GM19452 (cell line): ENCODE measurements at regions not wholly inside any gene's neighbourhood (a gene's known extent, or its start where the extent isn't known, plus 50 kb on each side); places are given as distances from the start of the nearest gene placed in this dataset.

Source experiments
- ATAC-seq: cut with Tn5 transposase; IDR thresholded peaks from one replicate; pipeline ENCODE4 v1.9.1; 2021; ENCODE audit not compliant: unreplicated experiment

GRCh38 chr12:39127401-39127800 lies 222.0 kb upstream of the CPNE8 start:
- no peak for ATAC-seq

GRCh38 chr12:39125566-39125965 lies 220.2 kb upstream of the CPNE8 start:
- no peak for ATAC-seq

- no peak for ATAC-seq
These were observed 219.4 kb upstream of the CPNE8 start for GRCh38 chr12:39124768-39125167.

- ATAC-seq, result no peak
These were observed 218.3 kb upstream of the CPNE8 start for GRCh38 chr12:39123580-39124253.

GRCh38 chr12:39122562-39123204 lies 217.3 kb upstream of the CPNE8 start:
- ATAC-seq, result no peak

GRCh38 chr12:39116861-39117260 lies 211.5 kb upstream of the CPNE8 start:
- no peak for ATAC-seq

- ATAC-seq, result no peak
These were observed 206.7 kb upstream of the CPNE8 start for GRCh38 chr12:39112064-39112463.

GRCh38 chr12:39105111-39105510 lies 199.7 kb upstream of the CPNE8 start:
- ATAC-seq, result no peak

GRCh38 chr12:39103552-39104165 lies 198.3 kb upstream of the CPNE8 start:
- ATAC-seq, result peak; percentile 92

- ATAC-seq, result no peak
These were observed 197.3 kb upstream of the CPNE8 start for GRCh38 chr12:39102474-39103209.

- no peak for ATAC-seq
These were observed 190.4 kb upstream of the CPNE8 start for GRCh38 chr12:39095636-39096330.

- ATAC-seq, result no peak
These were observed 176.5 kb upstream of the CPNE8 start for GRCh38 chr12:39081910-39082309.

- no peak for ATAC-seq
These were observed 171.8 kb upstream of the CPNE8 start for GRCh38 chr12:39077226-39077625.

GRCh38 chr12:39074063-39074462 lies 168.7 kb upstream of the CPNE8 start:
- ATAC-seq, result no peak

GRCh38 chr12:39072658-39073057 lies 167.3 kb upstream of the CPNE8 start:
- no peak for ATAC-seq

GRCh38 chr12:39071611-39072010 lies 166.2 kb upstream of the CPNE8 start:
- no peak for ATAC-seq

- ATAC-seq, result no peak
These were observed 165.4 kb upstream of the CPNE8 start for GRCh38 chr12:39070775-39071174.

GRCh38 chr12:39065455-39065854 lies 160.1 kb upstream of the CPNE8 start:
- ATAC-seq, result no peak

- ATAC-seq, result no peak
These were observed 159.3 kb upstream of the CPNE8 start for GRCh38 chr12:39064708-39065107.

- no peak for ATAC-seq
These were observed 157.0 kb upstream of the CPNE8 start for GRCh38 chr12:39062266-39062996.
